Hepatic stellate cell (primary cell): ENCODE measurements at regions not wholly inside any gene's neighbourhood (a gene's known extent, or its start where the extent isn't known, plus 50 kb on each side); places are given as distances from the start of the nearest gene placed in this dataset.
"Not testable (repeated sequence)": the region's sequence is repeated elsewhere in the genome, so short reads cannot be mapped to it uniquely, and the experiment has no call there.

ENCODE experiments used
- DNase-seq: peaks from one replicate; pipeline ENCODE4 v3.0.0; 2011; ENCODE audit warnings: low spot score

- DNase-seq = not testable (repeated sequence)
These were observed 454.4 kb upstream of the CAMK1G start for GRCh38 chr1:209129091-209129490.

GRCh38 chr1:209130886-209131285 is 452.6 kb upstream of the CAMK1G start:
- DNase-seq = no peak

- DNase-seq = no peak
These were observed 450.6 kb upstream of the CAMK1G start for GRCh38 chr1:209132736-209133467.

GRCh38 chr1:209134001-209134400 is 449.5 kb upstream of the CAMK1G start:
- no peak for DNase-seq

GRCh38 chr1:209143916-209144315 is 439.6 kb upstream of the CAMK1G start:
- DNase-seq = no peak

GRCh38 chr1:209150114-209150513 is 433.4 kb upstream of the CAMK1G start:
- no peak for DNase-seq

GRCh38 chr1:209153411-209153810 is 430.1 kb upstream of the CAMK1G start:
- DNase-seq = no peak

GRCh38 chr1:209154912-209155311 is 428.6 kb upstream of the CAMK1G start:
- no peak for DNase-seq

GRCh38 chr1:209155546-209155945 is 428.0 kb upstream of the CAMK1G start:
- DNase-seq = no peak

- no peak for DNase-seq
These were observed 426.5 kb upstream of the CAMK1G start for GRCh38 chr1:209156991-209157390.

GRCh38 chr1:209157546-209158249 is 425.8 kb upstream of the CAMK1G start:
- DNase-seq = no peak

GRCh38 chr1:209158851-209159250 is 424.7 kb upstream of the CAMK1G start:
- no peak for DNase-seq

GRCh38 chr1:209160230-209160629 is 423.3 kb upstream of the CAMK1G start:
- no peak for DNase-seq

GRCh38 chr1:209162651-209163050 is 420.9 kb upstream of the CAMK1G start:
- no peak for DNase-seq

- no peak for DNase-seq
These were observed 415.3 kb upstream of the CAMK1G start for GRCh38 chr1:209168204-209168603.

- no peak for DNase-seq
These were observed 412.4 kb upstream of the CAMK1G start for GRCh38 chr1:209171151-209171550.

GRCh38 chr1:209172286-209172685 is 411.2 kb upstream of the CAMK1G start:
- no peak for DNase-seq

- DNase-seq = not testable (repeated sequence)
These were observed 410.5 kb upstream of the CAMK1G start for GRCh38 chr1:209172792-209173542.

GRCh38 chr1:209173796-209174195 is 409.7 kb upstream of the CAMK1G start:
- not testable (repeated sequence) for DNase-seq

- DNase-seq = no peak
These were observed 406.6 kb upstream of the CAMK1G start for GRCh38 chr1:209176866-209177430.

- no peak for DNase-seq
These were observed 400.3 kb upstream of the CAMK1G start for GRCh38 chr1:209183195-209183594.

- no peak for DNase-seq
These were observed 395.9 kb upstream of the CAMK1G start for GRCh38 chr1:209187589-209187988.
